ENCODE measurements at regions not wholly inside any gene's neighbourhood (a gene's known extent, or its start where the extent isn't known, plus 50 kb on each side); places are given as distances from the start of the nearest gene placed in this dataset.

- no peak for TF ChIP-seq CTCF (IDR thresholded peaks at IDR 0.05; ENCODE audit: insufficient read depth, low read depth, low read length, missing control alignments)
- no peak overlapping the region for H3K4me3 ChIP-seq (ENCODE audit: low read length)
- no peak for DNase-seq (ENCODE audit: low read depth)
These were observed 622.6 kb upstream of the ATP2B1 start for GRCh38 chr12:90331262-90331661.

- no peak for DNase-seq (ENCODE audit: low read depth)
These were observed 619.4 kb upstream of the ATP2B1 start for GRCh38 chr12:90327793-90328743.

GRCh38 chr12:90323217-90323616 is 614.6 kb upstream of the ATP2B1 start:
- no peak for DNase-seq (ENCODE audit: low read depth)

More at GRCh38 chr12:90327793-90328743, 619.4 kb upstream of the ATP2B1 start:
- no peak for TF ChIP-seq CTCF (IDR thresholded peaks at IDR 0.05; ENCODE audit: insufficient read depth, low read depth, low read length, missing control alignments)
- H3K4me3 ChIP-seq (ENCODE audit: low read length): no peak overlapping the region

GRCh38 chr12:90322006-90322405 is 613.4 kb upstream of the ATP2B1 start:
- H3K4me3 ChIP-seq (ENCODE audit: low read length): no peak overlapping the region
- TF ChIP-seq CTCF (IDR thresholded peaks at IDR 0.05; ENCODE audit: insufficient read depth, low read depth, low read length, missing control alignments): no peak
- DNase-seq (ENCODE audit: low read depth): no peak

More at GRCh38 chr12:90323217-90323616, 614.6 kb upstream of the ATP2B1 start:
- TF ChIP-seq CTCF (IDR thresholded peaks at IDR 0.05; ENCODE audit: insufficient read depth, low read depth, low read length, missing control alignments): no peak
- no peak overlapping the region for H3K4me3 ChIP-seq (ENCODE audit: low read length)

GRCh38 chr12:90321369-90321768 is 612.7 kb upstream of the ATP2B1 start:
- no peak for DNase-seq (ENCODE audit: low read depth)
- TF ChIP-seq CTCF (IDR thresholded peaks at IDR 0.05; ENCODE audit: insufficient read depth, low read depth, low read length, missing control alignments): no peak
- H3K4me3 ChIP-seq (ENCODE audit: low read length): no peak overlapping the region

GRCh38 chr12:90311561-90311960 is 602.9 kb upstream of the ATP2B1 start:
- H3K4me3 ChIP-seq (ENCODE audit: low read length): no peak overlapping the region
- no peak for DNase-seq (ENCODE audit: low read depth)
- no peak for TF ChIP-seq CTCF (IDR thresholded peaks at IDR 0.05; ENCODE audit: insufficient read depth, low read depth, low read length, missing control alignments)
